ENCODE measurements at regions not wholly inside any gene's neighbourhood (a gene's known extent, or its start where the extent isn't known, plus 50 kb on each side); places are given as distances from the start of the nearest gene placed in this dataset.

GRCh38 chr4:160819791-160820190 lies 1344.0 kb downstream of the FSTL5 start:
- POLR2A ChIA-PET = no interaction called here
- BruUV-seq (replicated peaks) = no TSS peak
- H3K9ac ChIP-seq (ENCODE audit: insufficient read depth, low read depth, low read length) = no peak overlapping the region
- no peak overlapping the region for H2AFZ ChIP-seq (ENCODE audit: low read length)
- intact Hi-C loops (cut with micrococcal nuclease; ENCODE audit: unreplicated experiment) (no loop called here), in situ Hi-C loops (cut with HindIII; ENCODE audit: extremely low pct_ligation_motif_present, low pct_unique_long_range_greater_than_20kb) (no loop called here)
- no peaks in the 10 kb centered on the region for H3K27me3 ChIP-seq (ENCODE audit: control insufficient read depth in 1 of 2, insufficient read depth in 2 of 2, low read length in 2 of 2)
- H4K20me1 ChIP-seq (ENCODE audit: insufficient read depth, low read length) = no peaks in the 10 kb centered on the region
- ATAC-seq = no peak
- H3K27ac ChIP-seq (ENCODE audit: extremely low read length, insufficient read depth, low read length) = no peak overlapping the region
- H3K36me3 ChIP-seq (replicated peaks in 1 of 2; ENCODE audit: control insufficient read depth in 1 of 2, insufficient read depth in 2 of 2, low read length in 2 of 2) = no peaks in the 10 kb centered on the region
- TF ChIP-seq ZNF513 (CRISPR knock-in tag; conservative IDR thresholded peaks at IDR 0.05) = no peak
- no peak for TF ChIP-seq ZNF362 (CRISPR knock-in tag; IDR thresholded peaks at IDR 0.05; ENCODE audit: borderline replicate concordance)
- no peak for TF ChIP-seq MAFG (CRISPR knock-in tag; IDR thresholded peaks at IDR 0.05)
- no peak for TF ChIP-seq ARNT (IDR thresholded peaks at IDR 0.05)
- H3K9me3 ChIP-seq (ENCODE audit: low read length) = 0 out of 2 replicates have a peak, but pooled peaks cover 4% of the 10 kb centered on the region
- no peak for FAIRE-seq
- 3% methylated on average over 3 of the region's 3 CpGs for WGBS (ENCODE audit: low lambda C conversion rate)
- no peaks in the 10 kb centered on the region for H3K79me2 ChIP-seq (ENCODE audit: insufficient read depth, low read length)
- CTCF ChIA-PET (ENCODE audit: low intra/inter-chr PET ratio, low total read pairs) = no interaction called here
- no peak for DNase-seq (ENCODE audit: low spot score)
- no peak overlapping the region for H3K4me2 ChIP-seq (ENCODE audit: low read depth, low read length)
- no peaks in the 10 kb centered on the region for H3K4me1 ChIP-seq (ENCODE audit: insufficient read depth, low read length)
- no peak overlapping the region for H3K4me3 ChIP-seq (replicated peaks in 1 of 3; ENCODE audit: insufficient read depth in 1 of 3, low read depth in 2 of 3, low read length in 3 of 3)

- Histone ChIP-seq H3K4me1 (ENCODE audit: insufficient read depth, low read length) (no peaks in the 10 kb centered on the region), H2AFZ (ENCODE audit: low read length) (no peak overlapping the region), H3K79me2 (ENCODE audit: insufficient read depth, low read length) (no peaks in the 10 kb centered on the region), H3K27me3 (ENCODE audit: control insufficient read depth in 1 of 2, insufficient read depth in 2 of 2, low read length in 2 of 2) (no peaks in the 10 kb centered on the region), H3K4me2 (ENCODE audit: low read depth, low read length) (no peak overlapping the region), H3K36me3 (replicated peaks in 1 of 2; ENCODE audit: control insufficient read depth in 1 of 2, insufficient read depth in 2 of 2, low read length in 2 of 2) (no peaks in the 10 kb centered on the region), H3K9me3 (ENCODE audit: low read length) (0 out of 2 replicates have a peak, but pooled peaks cover 4% of the 10 kb centered on the region), H3K4me3 (replicated peaks in 1 of 3; ENCODE audit: insufficient read depth in 1 of 3, low read depth in 2 of 3, low read length in 3 of 3) (no peak overlapping the region), H3K27ac (ENCODE audit: extremely low read length, insufficient read depth, low read length) (no peak overlapping the region), H4K20me1 (ENCODE audit: insufficient read depth, low read length) (no peaks in the 10 kb centered on the region), H3K9ac (ENCODE audit: insufficient read depth, low read depth, low read length) (no peak overlapping the region)
- ChIA-PET CTCF (ENCODE audit: low intra/inter-chr PET ratio, low total read pairs) (no interaction called here), POLR2A (no interaction called here)
- BruUV-seq (replicated peaks) = no TSS peak
- FAIRE-seq = no peak
- in situ Hi-C loops (cut with HindIII; ENCODE audit: extremely low pct_ligation_motif_present, low pct_unique_long_range_greater_than_20kb) = no loop called here
- no peak for ATAC-seq
- 0% methylated on average over 2 of the region's 2 CpGs for WGBS (ENCODE audit: low lambda C conversion rate)
- intact Hi-C loops (cut with micrococcal nuclease; ENCODE audit: unreplicated experiment) = no loop called here
- no peak for DNase-seq (ENCODE audit: low spot score)
- TF ChIP-seq ZNF740 (CRISPR knock-in tag; IDR thresholded peaks at IDR 0.05) (no peak), MAFF (IDR thresholded peaks at IDR 0.05; ENCODE audit: low read depth, low read length) (no peak), ZNF260 (CRISPR knock-in tag; IDR thresholded peaks at IDR 0.05; ENCODE audit: borderline replicate concordance, low read depth) (no peak), U2AF1 (optimal IDR thresholded peaks at IDR 0.05; ENCODE audit: low read depth, low read length) (no peak)
These were observed 1339.3 kb downstream of the FSTL5 start for GRCh38 chr4:160824481-160824880.
